ENCODE measurements at regions not wholly inside any gene's neighbourhood (a gene's known extent, or its start where the extent isn't known, plus 50 kb on each side); places are given as distances from the start of the nearest gene placed in this dataset.
A peak's percentile ranks its signal among the peaks of the same experiment; 100 is the strongest.
"Not testable (repeated sequence)": the region's sequence is repeated elsewhere in the genome, so short reads cannot be mapped to it uniquely, and the experiment has no call there.

GRCh38 chr1:242966892-242967291 is 288.2 kb downstream of the CEP170 start:
- DNase-seq (ENCODE audit: low read depth), result no peak
- no peak for TF ChIP-seq CTCF (IDR thresholded peaks at IDR 0.05; ENCODE audit: insufficient read depth, low read depth, low read length, missing control alignments)
- H3K4me3 ChIP-seq (ENCODE audit: low read length), result no peak overlapping the region

GRCh38 chr1:242959397-242959796 is 295.7 kb downstream of the CEP170 start:
- not testable (repeated sequence) for DNase-seq (ENCODE audit: low read depth); H3K4me3 ChIP-seq (ENCODE audit: low read length)

- DNase-seq (ENCODE audit: low read depth); H3K4me3 ChIP-seq (ENCODE audit: low read length): not testable (repeated sequence)
Measured at GRCh38 chr1:242954945-242955344, 300.1 kb downstream of the CEP170 start.

GRCh38 chr1:242946206-242946605 is 308.9 kb downstream of the CEP170 start:
- no peak for DNase-seq (ENCODE audit: low read depth)
- TF ChIP-seq CTCF (IDR thresholded peaks at IDR 0.05; ENCODE audit: insufficient read depth, low read depth, low read length, missing control alignments), result no peak
- no peak overlapping the region for H3K4me3 ChIP-seq (ENCODE audit: low read length)

- H3K4me3 ChIP-seq (ENCODE audit: low read length); DNase-seq (ENCODE audit: low read depth): not testable (repeated sequence)
Measured at GRCh38 chr1:242936725-242937124, 318.4 kb downstream of the CEP170 start.

GRCh38 chr1:242924717-242925116 is 330.4 kb downstream of the CEP170 start:
- DNase-seq (ENCODE audit: low read depth); H3K4me3 ChIP-seq (ENCODE audit: low read length): not testable (repeated sequence)

GRCh38 chr1:242923603-242924002 is 331.5 kb downstream of the CEP170 start:
- not testable (repeated sequence) for DNase-seq (ENCODE audit: low read depth)

GRCh38 chr1:242914729-242915128 is 340.4 kb downstream of the CEP170 start:
- H3K4me3 ChIP-seq (ENCODE audit: low read length); DNase-seq (ENCODE audit: low read depth): not testable (repeated sequence)

More at GRCh38 chr1:242923603-242924002, 331.5 kb downstream of the CEP170 start:
- not testable (repeated sequence) for H3K4me3 ChIP-seq (ENCODE audit: low read length)

- DNase-seq (ENCODE audit: low read depth); H3K4me3 ChIP-seq (ENCODE audit: low read length): not testable (repeated sequence)
Measured at GRCh38 chr1:242912855-242913254, 342.2 kb downstream of the CEP170 start.

GRCh38 chr1:242900558-242900957 is 354.5 kb downstream of the CEP170 start:
- not testable (repeated sequence) for DNase-seq (ENCODE audit: low read depth); H3K4me3 ChIP-seq (ENCODE audit: low read length)

- peak; percentile 4 for DNase-seq (ENCODE audit: low read depth)
- TF ChIP-seq CTCF (IDR thresholded peaks at IDR 0.05; ENCODE audit: insufficient read depth, low read depth, low read length, missing control alignments), result no peak
- no peak overlapping the region for H3K4me3 ChIP-seq (ENCODE audit: low read length)
Measured at GRCh38 chr1:242890192-242890741, 364.8 kb downstream of the CEP170 start.

GRCh38 chr1:242886137-242886536 is 361.6 kb upstream of the PLD5 start:
- no peak overlapping the region for H3K4me3 ChIP-seq (ENCODE audit: low read length)
- no peak for TF ChIP-seq CTCF (IDR thresholded peaks at IDR 0.05; ENCODE audit: insufficient read depth, low read depth, low read length, missing control alignments)
- no peak for DNase-seq (ENCODE audit: low read depth)

- not testable (repeated sequence) for DNase-seq (ENCODE audit: low read depth)
Measured at GRCh38 chr1:242880022-242880421, 355.5 kb upstream of the PLD5 start.

More at GRCh38 chr1:242880022-242880421, 355.5 kb upstream of the PLD5 start:
- H3K4me3 ChIP-seq (ENCODE audit: low read length), result not testable (repeated sequence)
